ENCODE measurements at regions not wholly inside any gene's neighbourhood (a gene's known extent, or its start where the extent isn't known, plus 50 kb on each side); places are given as distances from the start of the nearest gene placed in this dataset.
"Not testable (repeated sequence)": the region's sequence is repeated elsewhere in the genome, so short reads cannot be mapped to it uniquely, and the experiment has no call there.

DNA sequence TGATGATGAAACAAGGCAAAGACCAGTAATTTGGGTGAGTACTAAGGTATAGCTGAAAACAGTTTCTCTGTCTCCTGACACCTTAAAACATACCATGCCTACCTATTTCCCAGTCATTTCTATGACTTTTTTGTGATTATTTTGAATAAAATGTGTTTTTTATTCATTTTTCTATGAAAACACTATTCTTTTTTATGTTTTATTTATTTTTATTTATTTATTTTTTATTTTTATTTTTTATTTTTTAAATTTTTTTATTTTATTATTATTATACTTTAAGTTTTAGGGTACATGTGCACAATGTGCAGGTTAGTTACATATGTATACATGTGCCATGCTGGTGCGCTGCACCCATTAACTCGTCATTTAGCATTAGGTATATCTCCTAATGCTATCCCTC is 576.8 kb upstream of the TLE4 start:
- not testable (repeated sequence) for TF ChIP-seq POLR2A, CTCF, POLR2AphosphoS5 (IDR thresholded peaks at IDR 0.05)
